ENCODE measurements at regions not wholly inside any gene's neighbourhood (a gene's known extent, or its start where the extent isn't known, plus 50 kb on each side); places are given as distances from the start of the nearest gene placed in this dataset.
"Not testable (repeated sequence)": the region's sequence is repeated elsewhere in the genome, so short reads cannot be mapped to it uniquely, and the experiment has no call there.

GRCh38 chr7:52009181-52009580 lies 692.6 kb upstream of the COBL start:
- DNase-seq, result no peak

GRCh38 chr7:52006674-52007073 lies 690.1 kb upstream of the COBL start:
- DNase-seq, result no peak

- DNase-seq, result no peak
Measured at GRCh38 chr7:52005613-52006012, 689.0 kb upstream of the COBL start.

GRCh38 chr7:51995596-51996179 lies 679.1 kb upstream of the COBL start:
- no peak for DNase-seq

GRCh38 chr7:51982653-51983052 lies 666.0 kb upstream of the COBL start:
- no peak for DNase-seq

GRCh38 chr7:51980812-51981211 lies 664.2 kb upstream of the COBL start:
- DNase-seq, result no peak

GRCh38 chr7:51980313-51980712 lies 663.7 kb upstream of the COBL start:
- no peak for DNase-seq

- no peak for DNase-seq
Measured at GRCh38 chr7:51977913-51978312, 661.3 kb upstream of the COBL start.

GRCh38 chr7:51973939-51974338 lies 657.3 kb upstream of the COBL start:
- no peak for DNase-seq

- no peak for DNase-seq
Measured at GRCh38 chr7:51973071-51973470, 656.5 kb upstream of the COBL start.

GRCh38 chr7:51970961-51971665 lies 654.5 kb upstream of the COBL start:
- DNase-seq, result no peak

GRCh38 chr7:51968461-51968860 lies 651.9 kb upstream of the COBL start:
- no peak for DNase-seq

- DNase-seq, result no peak
Measured at GRCh38 chr7:51965454-51965853, 648.8 kb upstream of the COBL start.

- no peak for DNase-seq
Measured at GRCh38 chr7:51961804-51962203, 645.2 kb upstream of the COBL start.

- no peak for DNase-seq
Measured at GRCh38 chr7:51950813-51951212, 634.2 kb upstream of the COBL start.

- DNase-seq, result no peak
Measured at GRCh38 chr7:51949726-51950644, 633.4 kb upstream of the COBL start.

- DNase-seq, result no peak
Measured at GRCh38 chr7:51930834-51931233, 614.2 kb upstream of the COBL start.

GRCh38 chr7:51929818-51930217 lies 613.2 kb upstream of the COBL start:
- no peak for DNase-seq

- no peak for DNase-seq
Measured at GRCh38 chr7:51927738-51928137, 611.1 kb upstream of the COBL start.

- no peak for DNase-seq
Measured at GRCh38 chr7:51918581-51918980, 602.0 kb upstream of the COBL start.

- DNase-seq, result no peak
Measured at GRCh38 chr7:51901489-51901840, 584.9 kb upstream of the COBL start.

GRCh38 chr7:51900755-51901488 lies 584.3 kb upstream of the COBL start:
- DNase-seq, result not testable (repeated sequence)

- no peak for DNase-seq
Measured at GRCh38 chr7:51899611-51900010, 583.0 kb upstream of the COBL start.
